IMR-90 (cell line): ENCODE measurements at regions not wholly inside any gene's neighbourhood (a gene's known extent, or its start where the extent isn't known, plus 50 kb on each side); places are given as distances from the start of the nearest gene placed in this dataset.

ENCODE experiments used
- ATAC-seq: fragments of 200-7000 bp; cut with Tn5 transposase; 2 replicates; pipeline ENCODE4 v1.9.1; 2020; ENCODE audit warnings: low read depth, mild to moderate bottlenecking, moderate library complexity
- BruUV-seq: library from RNA; stranded (reverse); fragments of 400-500 nt; replicated peaks from 2 replicates; lab custom pipeline; 2021; lab: Mats Ljungman, UMichigan
- CTCF ChIA-PET: fragments of 300-600 bp; formaldehyde crosslinking; extraction: SDS; loops from one replicate; lab custom pipeline; 2021; ENCODE audit warnings: antibody characterized with exemption; lab: Yijun Ruan, JAX
- POLR2A ChIA-PET: fragments of 300-600 bp; sonication (Branson Sonifier 250); formaldehyde crosslinking; loops from one replicate; lab custom pipeline; 2022; ENCODE audit warnings: antibody characterized with exemption; ENCODE audit not compliant: unreplicated experiment; lab: Charles Lee
- DNase-seq: peaks from one replicate; pipeline ENCODE4 v3.0.0; 2013
- H2AFZ ChIP-seq: replicated peaks from 2 replicates; pipeline ENCODE3; 2013; ENCODE audit warnings: low read length, mild to moderate bottlenecking; ENCODE audit not compliant: poor library complexity
- H2AK5ac ChIP-seq: 2 replicates; pipeline ENCODE4 v1.6.1; 2013; ENCODE audit warnings: low read depth, low read length, inconsistent platforms
- H2AK9ac ChIP-seq: replicated peaks from 2 replicates; pipeline ENCODE3; 2013; ENCODE audit warnings: mild to moderate bottlenecking, low read depth, low read length, moderate library complexity; ENCODE audit not compliant: poor library complexity
- H2BK120ac ChIP-seq: 2 replicates; pipeline ENCODE4 v1.6.1; 2013; ENCODE audit warnings: low read depth, low read length, inconsistent platforms
- H2BK15ac ChIP-seq: 3 replicates; pipeline ENCODE4 v1.6.1; 2013; ENCODE audit warnings: low read depth, low read length, inconsistent platforms
- H2BK20ac ChIP-seq: 2 replicates; pipeline ENCODE4 v1.6.1; 2013; ENCODE audit warnings: low read depth, mild to moderate bottlenecking, inconsistent platforms, low read length, moderate library complexity
- H2BK5ac ChIP-seq: 2 replicates; pipeline ENCODE4 v1.6.1; 2013; ENCODE audit warnings: mild to moderate bottlenecking, low read depth, low read length, inconsistent platforms; ENCODE audit not compliant: poor library complexity, severe bottlenecking
- H3K14ac ChIP-seq: replicated peaks from 2 replicates; pipeline ENCODE4 v1.6.1; 2013; ENCODE audit warnings: low read depth, low read length, inconsistent platforms
- H3K18ac ChIP-seq: 2 replicates; pipeline ENCODE4 v1.6.1; 2013; ENCODE audit warnings: low read depth, low read length, control low read depth
- H3K23ac ChIP-seq: 2 replicates; pipeline ENCODE4 v1.6.1; 2013; ENCODE audit warnings: low read depth, low read length, inconsistent platforms
- H3K27ac ChIP-seq: 2 replicates; pipeline ENCODE4 v1.5.1; 2013; ENCODE audit warnings: mild to moderate bottlenecking, control low read depth, low read length; ENCODE audit not compliant: insufficient read depth
- H3K27me3 ChIP-seq: 2 replicates; pipeline ENCODE4 v1.6.1; 2013; ENCODE audit warnings: low read length; ENCODE audit not compliant: control insufficient read depth, insufficient read depth
- H3K36me3 ChIP-seq: 2 replicates; pipeline ENCODE4 v1.6.1; 2013; ENCODE audit warnings: low read length, mixed read lengths; ENCODE audit not compliant: control insufficient read depth, insufficient read depth
- H3K4ac ChIP-seq: 2 replicates; pipeline ENCODE4 v1.6.1; 2013; ENCODE audit warnings: low read depth, low read length, inconsistent platforms
- H3K4me1 ChIP-seq: 2 replicates; pipeline ENCODE4 v1.6.1; 2013; ENCODE audit warnings: low read length, mixed read lengths; ENCODE audit not compliant: control insufficient read depth, insufficient read depth
- H3K4me2 ChIP-seq: 2 replicates; pipeline ENCODE4 v1.6.1; 2013; ENCODE audit warnings: low read depth, mild to moderate bottlenecking, control low read depth, low read length, moderate library complexity
- H3K4me3 ChIP-seq: 2 replicates; pipeline ENCODE4 v1.5.1; 2013; ENCODE audit warnings: low read depth, mild to moderate bottlenecking, control low read depth, low read length, moderate library complexity; ENCODE audit not compliant: insufficient read depth
- H3K56ac ChIP-seq: 2 replicates; pipeline ENCODE4 v1.6.1; 2013; ENCODE audit warnings: low read length, inconsistent platforms; ENCODE audit not compliant: insufficient read depth; ENCODE audit errors: extremely low read depth
- H3K79me1 ChIP-seq, 2 experiments: 2 replicates each; pipeline ENCODE4 v1.6.1; 2013; ENCODE audit warnings: low read length in 2 of 2, inconsistent platforms in 1 of 2, low read depth in 1 of 2
- H3K9ac ChIP-seq: 2 replicates; pipeline ENCODE4 v1.6.1; 2013; ENCODE audit warnings: low read depth, low read length, control low read depth
- H3K9me1 ChIP-seq: 2 replicates; pipeline ENCODE4 v1.6.1; 2013; ENCODE audit warnings: low read length, inconsistent platforms; ENCODE audit not compliant: insufficient read depth
- H3K9me3 ChIP-seq: 2 replicates; pipeline ENCODE4 v1.6.1; 2013; ENCODE audit warnings: low read length; ENCODE audit not compliant: control insufficient read depth, insufficient read depth
- H4K20me1 ChIP-seq: 2 replicates; pipeline ENCODE4 v1.6.1; 2013; ENCODE audit warnings: low read length, inconsistent platforms; ENCODE audit not compliant: insufficient read depth
- H4K5ac ChIP-seq: 2 replicates; pipeline ENCODE4 v1.6.1; 2013; ENCODE audit warnings: mild to moderate bottlenecking, low read depth, low read length, control low read depth
- H4K8ac ChIP-seq, 2 experiments: 2 replicates each; pipeline ENCODE4 v1.6.1; 2013; ENCODE audit warnings: low read depth in 2 of 2, low read length in 2 of 2, control low read depth in 1 of 2, inconsistent platforms in 1 of 2
- H4K91ac ChIP-seq: 2 replicates; pipeline ENCODE4 v1.6.1; 2013; ENCODE audit warnings: low read depth, low read length, inconsistent platforms; ENCODE audit not compliant: insufficient read depth
- CEBPB ChIP-seq: IDR thresholded peaks from 2 replicates; pipeline ENCODE4 v1.6.1; 2012; ENCODE audit warnings: low read depth, low read length, improper control_type of control experiment
- POLR2A ChIP-seq: IDR thresholded peaks from 2 replicates; pipeline ENCODE4 v1.6.1; 2012; ENCODE audit warnings: mild to moderate bottlenecking, low read depth, low read length
- WGBS, 2 experiments: methylation state at CpG; one replicate each; pipeline versions ENCODE4 v1.1.5 to v1.1.7; 2013; ENCODE audit warnings: missing lambda C conversion rate in 2 of 2; ENCODE audit not compliant: insufficient read length in 1 of 2; ENCODE audit errors: extremely low coverage in 2 of 2; 5-methylcytosine and 5-hydroxymethylcytosine counted together
- dilution Hi-C: fragments of 300-500 bp; cut with HindIII; formaldehyde crosslinking; loops from one replicate; pipeline ENCODE4 v1.14.3; 2018; ENCODE audit warnings: low sequenced_read_pairs; ENCODE audit not compliant: unreplicated experiment
- in situ Hi-C: fragments of 300-500 bp; cut with MboI; formaldehyde crosslinking; loops from 3 replicates; pipeline ENCODE4 v1.14.3; 2019; ENCODE audit warnings: low sequenced_read_pairs, inconsistent platforms, mixed read lengths
- intact Hi-C: fragments of 100-400 bp; cut with micrococcal nuclease; formaldehyde crosslinking; loops from 2 replicates; pipeline ENCODE4 v1.10.0; 2022

- no peak overlapping the region for H2AK5ac ChIP-seq
- H3K56ac ChIP-seq: no peak overlapping the region
- H3K27me3 ChIP-seq: no peaks in the 10 kb centered on the region; the same call in 1 of the 2 replicates
- H3K14ac ChIP-seq: no peak overlapping the region
- no peak overlapping the region for H3K4me3 ChIP-seq
- no peak overlapping the region for H3K27ac ChIP-seq
- BruUV-seq: no TSS peak
- H2BK120ac ChIP-seq: no peak overlapping the region
- H2BK5ac ChIP-seq: no peak overlapping the region
- no CpG with 5 or more reads among the region's 7 CpGs for WGBS, 2 experiments
- H3K4ac ChIP-seq: no peak overlapping the region
- ChIA-PET CTCF (no interaction called here), POLR2A (no interaction called here)
- no peak overlapping the region for H2BK20ac ChIP-seq
- no peak overlapping the region for H4K8ac ChIP-seq
- H2AFZ ChIP-seq: no peak overlapping the region
- no peaks in the 10 kb centered on the region for H4K20me1 ChIP-seq
- H3K9ac ChIP-seq: no peak overlapping the region
- intact Hi-C loops (no loop called here), dilution Hi-C loops (no loop called here), in situ Hi-C loops (no loop called here)
- no peaks in the 10 kb centered on the region for H3K79me1 ChIP-seq
- DNase-seq (peak; percentile 2), ATAC-seq (peak; percentile 40)
- no peak overlapping the region for H3K23ac ChIP-seq
- no peak overlapping the region for H2AK9ac ChIP-seq
- H2BK15ac ChIP-seq: no peak overlapping the region
- no peak overlapping the region for H3K18ac ChIP-seq
- TF ChIP-seq CEBPB: peak; percentile 50; the same call in 1 of the 2 replicates
- TF ChIP-seq POLR2A: no peak
- H4K91ac ChIP-seq: no peak overlapping the region
- no peaks in the 10 kb centered on the region for H3K9me3 ChIP-seq
- H3K36me3 ChIP-seq: no peaks in the 10 kb centered on the region
- peaks cover 2% of the 10 kb centered on the region for H3K4me1 ChIP-seq
- no peak overlapping the region for H4K5ac ChIP-seq
- H3K4me2 ChIP-seq: no peak overlapping the region
- H3K9me1 ChIP-seq: no peaks in the 10 kb centered on the region
Observed at GRCh38 chr2:57891086-57891712, 155.4 kb upstream of the VRK2 start.
